Mammary epithelial cell (primary cell): ENCODE measurements at regions not wholly inside any gene's neighbourhood (a gene's known extent, or its start where the extent isn't known, plus 50 kb on each side); places are given as distances from the start of the nearest gene placed in this dataset.

ENCODE experiments used
- EZH2 ChIP-seq: IDR thresholded peaks from 2 replicates; pipeline ENCODE4 v1.6.1; 2012; ENCODE audit warnings: low read length, inconsistent platforms, borderline replicate concordance
- TF ChIP-seq, protein P1 (sequence below), 2 donors: IDR thresholded peaks in 1 of 2; conservative IDR thresholded peaks in 1 of 2; 2 replicates each; pipeline ENCODE4 v1.5.1; 2011 to 2012; ENCODE audit warnings: inconsistent platforms in 2 of 2, low read length in 2 of 2, mild to moderate bottlenecking in 2 of 2, control low read depth in 1 of 2, low read depth in 1 of 2; ENCODE audit not compliant: insufficient read depth in 1 of 2; ENCODE audit errors: extremely low read depth in 1 of 2

- no peak for TF ChIP-seq EZH2
- TF ChIP-seq, protein P1, sequence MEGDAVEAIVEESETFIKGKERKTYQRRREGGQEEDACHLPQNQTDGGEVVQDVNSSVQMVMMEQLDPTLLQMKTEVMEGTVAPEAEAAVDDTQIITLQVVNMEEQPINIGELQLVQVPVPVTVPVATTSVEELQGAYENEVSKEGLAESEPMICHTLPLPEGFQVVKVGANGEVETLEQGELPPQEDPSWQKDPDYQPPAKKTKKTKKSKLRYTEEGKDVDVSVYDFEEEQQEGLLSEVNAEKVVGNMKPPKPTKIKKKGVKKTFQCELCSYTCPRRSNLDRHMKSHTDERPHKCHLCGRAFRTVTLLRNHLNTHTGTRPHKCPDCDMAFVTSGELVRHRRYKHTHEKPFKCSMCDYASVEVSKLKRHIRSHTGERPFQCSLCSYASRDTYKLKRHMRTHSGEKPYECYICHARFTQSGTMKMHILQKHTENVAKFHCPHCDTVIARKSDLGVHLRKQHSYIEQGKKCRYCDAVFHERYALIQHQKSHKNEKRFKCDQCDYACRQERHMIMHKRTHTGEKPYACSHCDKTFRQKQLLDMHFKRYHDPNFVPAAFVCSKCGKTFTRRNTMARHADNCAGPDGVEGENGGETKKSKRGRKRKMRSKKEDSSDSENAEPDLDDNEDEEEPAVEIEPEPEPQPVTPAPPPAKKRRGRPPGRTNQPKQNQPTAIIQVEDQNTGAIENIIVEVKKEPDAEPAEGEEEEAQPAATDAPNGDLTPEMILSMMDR (conservative IDR thresholded peaks at IDR 0.05 in 1 of 2, IDR thresholded peaks at IDR 0.05 in 1 of 2; ENCODE audit: extremely low read depth in 1 of 2, insufficient read depth in 1 of 2, low read depth in 1 of 2, low read length in 2 of 2), result no peak
Observed at GRCh38 chr4:54607521-54607920, 50.2 kb upstream of the KIT start.
